ENCODE measurements at regions not wholly inside any gene's neighbourhood (a gene's known extent, or its start where the extent isn't known, plus 50 kb on each side); places are given as distances from the start of the nearest gene placed in this dataset.
"Not testable (repeated sequence)": the region's sequence is repeated elsewhere in the genome, so short reads cannot be mapped to it uniquely, and the experiment has no call there.

GRCh38 chr15:62643572-62643971 lies 399.0 kb upstream of the TPM1 start:
- no peak for DNase-seq (ENCODE audit: low read depth)

- DNase-seq (ENCODE audit: low read depth) = no peak
Measured at GRCh38 chr15:62644216-62644888, 398.2 kb upstream of the TPM1 start.

- DNase-seq (ENCODE audit: low read depth) = no peak
Measured at GRCh38 chr15:62644889-62645742, 397.4 kb upstream of the TPM1 start.

- peak; percentile 84 for DNase-seq (ENCODE audit: low read depth)
Measured at GRCh38 chr15:62647202-62647842, 395.2 kb upstream of the TPM1 start.

- no peak for DNase-seq (ENCODE audit: low read depth)
Measured at GRCh38 chr15:62647843-62648505, 394.6 kb upstream of the TPM1 start.

- no peak for DNase-seq (ENCODE audit: low read depth)
Measured at GRCh38 chr15:62648954-62649353, 393.6 kb upstream of the TPM1 start.

GRCh38 chr15:62649793-62650420 lies 392.6 kb upstream of the TPM1 start:
- peak; percentile 27 for DNase-seq (ENCODE audit: low read depth)

- no peak for DNase-seq (ENCODE audit: low read depth)
Measured at GRCh38 chr15:62653122-62653521, 389.4 kb upstream of the TPM1 start.

- no peak for DNase-seq (ENCODE audit: low read depth)
Measured at GRCh38 chr15:62656071-62656470, 386.5 kb upstream of the TPM1 start.

- DNase-seq (ENCODE audit: low read depth) = not testable (repeated sequence)
Measured at GRCh38 chr15:62657501-62657900, 385.0 kb upstream of the TPM1 start.

GRCh38 chr15:62658498-62658897 lies 384.0 kb upstream of the TPM1 start:
- DNase-seq (ENCODE audit: low read depth) = no peak

- no peak for DNase-seq (ENCODE audit: low read depth)
Measured at GRCh38 chr15:62663547-62663946, 379.0 kb upstream of the TPM1 start.

- peak; percentile 33 for DNase-seq (ENCODE audit: low read depth)
Measured at GRCh38 chr15:62665449-62665848, 377.1 kb upstream of the TPM1 start.

- DNase-seq (ENCODE audit: low read depth) = no peak
Measured at GRCh38 chr15:62666046-62666445, 376.5 kb upstream of the TPM1 start.

- peak; percentile 34 for DNase-seq (ENCODE audit: low read depth)
Measured at GRCh38 chr15:62672268-62672667, 370.3 kb upstream of the TPM1 start.

- DNase-seq (ENCODE audit: low read depth) = no peak
Measured at GRCh38 chr15:62676891-62677290, 365.7 kb upstream of the TPM1 start.

- no peak for DNase-seq (ENCODE audit: low read depth)
Measured at GRCh38 chr15:62681939-62682896, 360.3 kb upstream of the TPM1 start.

GRCh38 chr15:62683192-62683591 lies 359.4 kb upstream of the TPM1 start:
- DNase-seq (ENCODE audit: low read depth) = not testable (repeated sequence)

GRCh38 chr15:62684123-62684808 lies 358.3 kb upstream of the TPM1 start:
- no peak for DNase-seq (ENCODE audit: low read depth)

GRCh38 chr15:62691008-62691407 lies 351.5 kb upstream of the TPM1 start:
- no peak for DNase-seq (ENCODE audit: low read depth)
